Upper lobe of left lung (tissue), 6 donors: ENCODE measurements at regions not wholly inside any gene's neighbourhood (a gene's known extent, or its start where the extent isn't known, plus 50 kb on each side); places are given as distances from the start of the nearest gene placed in this dataset.
"Not testable (repeated sequence)": the region's sequence is repeated elsewhere in the genome, so short reads cannot be mapped to it uniquely, and the experiment has no call there.

ENCODE experiments used
- ATAC-seq, 2 donors: fragments of 200-7000 bp; cut with Tn5 transposase; one replicate each; pipeline ENCODE4 v1.9.1; 2022; ENCODE audit warnings: mild to moderate bottlenecking in 2 of 2, moderate library complexity in 2 of 2; ENCODE audit not compliant: low FRiP score in 2 of 2
- DNase-seq, 2 donors: peaks; one replicate each; pipeline ENCODE4 v3.0.0-alpha.2; 2019 to 2020
- H3K27ac ChIP-seq, 4 donors: fragments of 200-600 bp; sonication (generic); one replicate each; pipeline ENCODE4 v1.5.1; 2016 to 2019
- H3K27me3 ChIP-seq, 4 donors: fragments of 200-600 bp; sonication (generic); one replicate each; pipeline ENCODE4 v1.5.1; 2017 to 2019
- H3K36me3 ChIP-seq, 4 donors: fragments of 200-600 bp; sonication (generic); one replicate each; pipeline ENCODE4 v1.5.1; 2016 to 2019
- H3K4me1 ChIP-seq, 4 donors: fragments of 200-600 bp; sonication (generic); one replicate each; pipeline ENCODE4 v1.5.1; 2018 to 2019
- H3K4me3 ChIP-seq, 4 donors: fragments of 200-600 bp; sonication (generic); one replicate each; pipeline ENCODE4 v1.5.1; 2017 to 2019; ENCODE audit warnings: mild to moderate bottlenecking in 2 of 4, moderate library complexity in 1 of 4
- H3K9me3 ChIP-seq, 4 donors: fragments of 200-600 bp; sonication (generic); one replicate each; pipeline ENCODE4 v1.5.1; 2018 to 2019
- POLR2A ChIP-seq, 4 donors: fragments of 450-650 bp; IDR thresholded peaks; one replicate each; pipeline ENCODE4 v1.5.1; 2016 to 2017; ENCODE audit warnings: antibody characterized with exemption in 4 of 4, mild to moderate bottlenecking in 2 of 4
- WGBS, 2 donors: methylation state at CpG; one replicate each; pipeline ENCODE4 v1.1.5; 2017 to 2018; 5-methylcytosine and 5-hydroxymethylcytosine counted together
- small RNA-seq, 4 donors: library from RNA; depleted of rRNA; stranded (forward); fragments of <200 nt; gene quantifications; one replicate each; pipeline ENCODE3, GENCODE V24; 2016
- donor health status: DM: no; HTN: no; CAD: no; lungs with moderate emphysema.
- donor health status: DM: no; HTN: yes; CAD: no; lungs with severe emphysema.

GRCh38 chr11:34719303-34719848 is 98.5 kb downstream of the EHF start:
- 18 to 34% methylated on average over 1 of the region's 1 CpG for WGBS, 2 donors
- H3K4me3 ChIP-seq: no peak overlapping the region
- TF ChIP-seq POLR2A (IDR thresholded peaks at IDR 0.05): no peak
- ATAC-seq (no peak), DNase-seq (no peak)
- no peaks in the 10 kb centered on the region for H3K9me3 ChIP-seq
- H3K27ac ChIP-seq: no peak overlapping the region
- H3K4me1 ChIP-seq: no peaks in the 10 kb centered on the region
- H3K27me3 ChIP-seq: no peaks in the 10 kb centered on the region
- H3K36me3 ChIP-seq: no peaks in the 10 kb centered on the region

- peaks cover 9 to 20% (median 15%) of the 10 kb centered on the region in 4 donors for H3K9me3 ChIP-seq
- not testable (repeated sequence) for DNase-seq, ATAC-seq, H3K4me3 ChIP-seq, H3K36me3 ChIP-seq, H3K27ac ChIP-seq, H3K4me1 ChIP-seq, H3K27me3 ChIP-seq
Measured at GRCh38 chr11:34713631-34714030, 92.7 kb downstream of the EHF start.

Small RNA genes lying in the stretch of these regions (small RNA-seq; reads per million reads assigned to genes)
- gene AL359999.1: 0 reads per million in 4 donors
